Peyer's patch (tissue), 4 donors: ENCODE measurements at regions not wholly inside any gene's neighbourhood (a gene's known extent, or its start where the extent isn't known, plus 50 kb on each side); places are given as distances from the start of the nearest gene placed in this dataset.

Experiments
- DNase-seq, 3 donors: peaks; one replicate each; pipeline ENCODE4 v3.0.0-alpha.2; 2017 to 2019
- H3K27ac ChIP-seq, 4 donors: fragments of 200-600 bp; sonication (generic); one replicate each; pipeline ENCODE4 v1.5.1; 2016 to 2019
- H3K27me3 ChIP-seq, 2 donors: fragments of 200-600 bp; sonication (generic); one replicate each; pipeline ENCODE4 v1.5.1; 2019
- H3K36me3 ChIP-seq, 3 donors: fragments of 200-600 bp; sonication (generic); one replicate each; pipeline ENCODE4 v1.5.1; 2016 to 2019
- H3K4me1 ChIP-seq, 4 donors: fragments of 200-600 bp; sonication (generic); one replicate each; pipeline ENCODE4 v1.5.1; 2016 to 2019
- H3K4me3 ChIP-seq, 4 donors: fragments of 200-600 bp; sonication (generic); 1 replicate in 3 of 4; 2 replicates in 1 of 4; pipeline ENCODE4 v1.5.1; 2016 to 2019; ENCODE audit warnings: mild to moderate bottlenecking in 1 of 4
- H3K9me3 ChIP-seq, 4 donors: fragments of 200-600 bp; sonication (generic); one replicate each; pipeline ENCODE4 v1.5.1; 2016 to 2019; ENCODE audit warnings: mild to moderate bottlenecking in 1 of 4
- POLR2A ChIP-seq, 2 donors: fragments of 450-650 bp; IDR thresholded peaks; one replicate each; pipeline ENCODE4 v1.5.1; 2017; ENCODE audit warnings: antibody characterized with exemption in 2 of 2, mild to moderate bottlenecking in 2 of 2, moderate library complexity in 2 of 2
- TF ChIP-seq, protein P1 (sequence below), 6 experiments: fragments of 450-650 bp in 4 of 6; fragments of 200-600 bp in 2 of 6; sonication (generic) in 1 of 6; IDR thresholded peaks; one replicate each; pipeline ENCODE4 v1.5.1; 2017 to 2019; ENCODE audit warnings: antibody characterized with exemption in 6 of 6, mild to moderate bottlenecking in 3 of 6, moderate library complexity in 1 of 6

DNA sequence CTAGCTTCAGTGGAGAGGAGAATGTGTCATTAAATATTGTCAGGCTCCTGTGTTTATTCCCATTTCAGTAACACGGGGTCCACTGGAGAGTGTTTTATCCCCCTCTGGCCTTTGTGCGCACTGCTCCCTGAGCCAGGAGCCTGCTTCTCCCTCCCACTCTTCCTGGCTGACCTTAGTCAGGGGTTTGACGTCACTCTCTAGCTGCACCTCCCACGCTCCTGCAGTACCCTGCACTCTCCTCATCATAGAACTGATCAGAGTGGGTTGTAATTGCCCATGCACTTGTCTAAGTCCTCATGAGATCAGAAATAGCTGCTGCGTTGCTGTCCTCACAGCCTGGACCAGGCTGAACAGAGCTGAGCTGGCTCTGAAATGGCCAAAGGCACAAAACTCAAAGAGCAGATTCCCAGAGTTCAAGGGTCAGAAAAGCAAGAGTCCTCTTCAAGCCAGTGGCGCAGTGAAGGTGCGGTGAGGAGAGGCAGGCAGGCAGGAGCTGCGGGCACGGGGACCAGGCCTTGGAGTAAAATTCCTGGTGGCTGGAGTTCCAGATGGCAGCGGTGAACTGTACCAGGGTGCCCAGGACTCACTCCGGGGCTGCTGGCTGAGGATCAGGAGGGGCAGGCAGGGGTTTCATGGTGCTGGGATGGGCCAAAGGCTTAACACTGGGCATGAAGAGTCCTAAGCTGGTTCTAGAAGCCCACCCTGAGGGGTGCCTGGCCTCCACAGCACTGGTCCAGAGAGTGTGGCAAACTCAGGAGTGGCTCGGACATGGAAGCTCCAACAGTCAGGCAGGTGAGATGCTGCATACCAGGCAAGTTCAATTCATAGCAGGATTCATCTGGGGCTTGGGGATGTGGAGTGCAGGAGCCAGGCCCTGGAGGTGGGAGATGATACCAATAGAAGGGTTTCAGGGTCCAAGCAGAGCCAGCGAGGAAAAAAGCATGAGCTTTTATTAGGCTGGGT lies 170.9 kb downstream of the SCP2D1 start:
- H3K4me3 ChIP-seq, result no peak overlapping the region
- no peak for TF ChIP-seq POLR2A (IDR thresholded peaks at IDR 0.05)
- TF ChIP-seq, protein P1, sequence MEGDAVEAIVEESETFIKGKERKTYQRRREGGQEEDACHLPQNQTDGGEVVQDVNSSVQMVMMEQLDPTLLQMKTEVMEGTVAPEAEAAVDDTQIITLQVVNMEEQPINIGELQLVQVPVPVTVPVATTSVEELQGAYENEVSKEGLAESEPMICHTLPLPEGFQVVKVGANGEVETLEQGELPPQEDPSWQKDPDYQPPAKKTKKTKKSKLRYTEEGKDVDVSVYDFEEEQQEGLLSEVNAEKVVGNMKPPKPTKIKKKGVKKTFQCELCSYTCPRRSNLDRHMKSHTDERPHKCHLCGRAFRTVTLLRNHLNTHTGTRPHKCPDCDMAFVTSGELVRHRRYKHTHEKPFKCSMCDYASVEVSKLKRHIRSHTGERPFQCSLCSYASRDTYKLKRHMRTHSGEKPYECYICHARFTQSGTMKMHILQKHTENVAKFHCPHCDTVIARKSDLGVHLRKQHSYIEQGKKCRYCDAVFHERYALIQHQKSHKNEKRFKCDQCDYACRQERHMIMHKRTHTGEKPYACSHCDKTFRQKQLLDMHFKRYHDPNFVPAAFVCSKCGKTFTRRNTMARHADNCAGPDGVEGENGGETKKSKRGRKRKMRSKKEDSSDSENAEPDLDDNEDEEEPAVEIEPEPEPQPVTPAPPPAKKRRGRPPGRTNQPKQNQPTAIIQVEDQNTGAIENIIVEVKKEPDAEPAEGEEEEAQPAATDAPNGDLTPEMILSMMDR (IDR thresholded peaks at IDR 0.05), result no peak
- no peaks in the 10 kb centered on the region for H3K36me3 ChIP-seq
- DNase-seq, result no peak
- no peaks in the 10 kb centered on the region for H3K9me3 ChIP-seq
- H3K4me1 ChIP-seq, result no peaks in the 10 kb centered on the region
- H3K27me3 ChIP-seq, result no peaks in the 10 kb centered on the region
- H3K27ac ChIP-seq, result no peak overlapping the region

DNA sequence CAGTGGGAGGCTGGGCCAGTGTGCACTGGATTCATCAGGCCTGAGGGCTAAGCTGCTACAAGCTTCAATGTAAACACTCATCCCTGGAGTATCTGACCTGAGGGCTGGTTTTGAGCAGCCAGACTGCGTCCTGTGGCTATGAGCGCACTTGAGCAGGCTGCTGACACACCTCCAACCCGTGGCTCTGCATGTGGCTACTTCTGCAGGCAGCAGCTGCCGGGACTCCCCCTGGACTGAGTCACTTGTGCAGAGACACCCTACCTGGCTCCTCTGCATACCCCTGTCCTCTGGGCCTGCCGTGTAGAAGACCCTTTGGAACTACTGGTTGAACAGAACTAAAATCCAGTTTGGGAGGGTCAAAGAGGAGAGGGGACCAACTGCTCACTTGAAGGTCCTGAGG lies 172.0 kb downstream of the SCP2D1 start:
- TF ChIP-seq POLR2A (IDR thresholded peaks at IDR 0.05), result no peak
- TF ChIP-seq, protein P1 (IDR thresholded peaks at IDR 0.05), result no peak
- Histone ChIP-seq H3K9me3 (no peaks in the 10 kb centered on the region), H3K27ac (peak overlapping the region in 1 of 4 donors; percentile 17), H3K27me3 (no peaks in the 10 kb centered on the region), H3K36me3 (no peaks in the 10 kb centered on the region), H3K4me1 (no peaks in the 10 kb centered on the region), H3K4me3 (no peak overlapping the region)
- DNase-seq, result no peak

GRCh38 chr20:18986146-18986830 lies 172.7 kb downstream of the SCP2D1 start:
- Histone ChIP-seq H3K9me3 (no peaks in the 10 kb centered on the region), H3K27me3 (no peaks in the 10 kb centered on the region), H3K36me3 (no peaks in the 10 kb centered on the region), H3K27ac (peak overlapping the region in 2 of 4 donors; percentile 55 to 63), H3K4me1 (no peaks in the 10 kb centered on the region), H3K4me3 (no peak overlapping the region)
- no peak for DNase-seq
- TF ChIP-seq, protein P1 (IDR thresholded peaks at IDR 0.05), result no peak
- no peak for TF ChIP-seq POLR2A (IDR thresholded peaks at IDR 0.05)

- TF ChIP-seq POLR2A (IDR thresholded peaks at IDR 0.05), result no peak
- TF ChIP-seq, protein P1 (IDR thresholded peaks at IDR 0.05), result no peak
- no peaks in the 10 kb centered on the region for H3K9me3 ChIP-seq
- DNase-seq, result no peak
- peak overlapping the region in 2 of 4 donors; percentile 55 to 63 for H3K27ac ChIP-seq
- no peaks in the 10 kb centered on the region for H3K4me1 ChIP-seq
- no peak overlapping the region for H3K4me3 ChIP-seq
- H3K36me3 ChIP-seq, result no peaks in the 10 kb centered on the region
- no peaks in the 10 kb centered on the region for H3K27me3 ChIP-seq
These were observed 173.5 kb downstream of the SCP2D1 start for GRCh38 chr20:18986895-18987580.

DNA sequence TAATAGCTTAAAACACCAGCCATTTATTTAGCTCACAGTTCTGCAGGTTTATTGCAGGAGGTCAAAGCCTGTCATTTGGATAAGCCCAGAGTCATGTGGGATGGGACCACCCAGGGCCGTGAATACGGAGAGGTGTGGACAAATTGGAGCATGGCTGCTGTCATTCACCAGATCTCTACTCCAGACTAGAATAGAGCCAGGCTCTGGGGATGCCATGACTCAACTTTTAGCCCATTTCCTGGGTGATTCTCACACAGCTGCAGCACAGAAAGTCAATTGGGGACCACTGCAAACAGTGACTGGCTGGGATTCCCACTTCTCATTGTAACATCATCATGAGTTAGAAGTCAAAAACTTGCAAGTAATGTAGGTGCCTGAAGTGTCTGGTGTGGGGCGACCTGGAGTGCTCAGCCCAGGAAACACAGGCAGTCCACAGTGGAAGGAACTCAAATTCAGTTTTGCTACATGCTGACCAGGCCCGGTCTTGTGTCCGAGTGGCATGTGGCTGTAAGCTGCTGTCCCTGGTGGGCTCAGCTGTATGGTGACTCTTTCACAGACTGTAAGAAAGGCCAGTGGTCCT lies 174.3 kb downstream of the SCP2D1 start:
- H3K27ac ChIP-seq, result peak overlapping the region in 1 of 4 donors; percentile 63
- no peaks in the 10 kb centered on the region for H3K4me1 ChIP-seq
- DNase-seq, result no peak
- TF ChIP-seq POLR2A (IDR thresholded peaks at IDR 0.05), result no peak
- TF ChIP-seq, protein P1 (IDR thresholded peaks at IDR 0.05), result no peak
- no peaks in the 10 kb centered on the region for H3K27me3 ChIP-seq
- no peaks in the 10 kb centered on the region for H3K9me3 ChIP-seq
- no peaks in the 10 kb centered on the region for H3K36me3 ChIP-seq
- H3K4me3 ChIP-seq, result no peak overlapping the region
